ENCODE measurements at regions not wholly inside any gene's neighbourhood (a gene's known extent, or its start where the extent isn't known, plus 50 kb on each side); places are given as distances from the start of the nearest gene placed in this dataset.

- H3K4me1 ChIP-seq (ENCODE audit: control insufficient read depth in 4 of 4, insufficient read depth in 4 of 4, low read length in 3 of 4) = no peaks in the 10 kb centered on the region
- 75% methylated on average over 3 of the region's 3 CpGs for WGBS
- TF ChIP-seq REST (IDR thresholded peaks at IDR 0.05) (no peak), HNF4A (conservative IDR thresholded peaks at IDR 0.05) (no peak), YY1 (IDR thresholded peaks at IDR 0.05) (no peak), FOXA2 (IDR thresholded peaks at IDR 0.05) (no peak)
Observed at GRCh38 chr10:43888586-43888985, 239.9 kb upstream of the ZNF32 start.

GRCh38 chr10:43885842-43886241 lies 237.2 kb upstream of the ZNF32 start:
- Histone ChIP-seq H3K27ac (ENCODE audit: low read depth in 1 of 2, low read length in 2 of 2) (no peak overlapping the region), H3K4me3 (ENCODE audit: low read depth in 1 of 3, low read length in 3 of 3) (no peak overlapping the region), H3K9ac (ENCODE audit: low read depth in 1 of 2, low read length in 2 of 2) (no peak overlapping the region), H3K27me3 (ENCODE audit: control insufficient read depth in 4 of 4, insufficient read depth in 4 of 4, low read length in 3 of 4) (no peaks in the 10 kb centered on the region), H3K4me1 (ENCODE audit: control insufficient read depth in 4 of 4, insufficient read depth in 4 of 4, low read length in 3 of 4) (no peaks in the 10 kb centered on the region), H3K9me3 (ENCODE audit: control insufficient read depth in 4 of 4, low read length in 3 of 4) (no peaks in the 10 kb centered on the region), H3K36me3 (ENCODE audit: control insufficient read depth in 4 of 4, insufficient read depth in 3 of 4, low read depth in 1 of 4, low read length in 3 of 4) (no peaks in the 10 kb centered on the region)
- 55% methylated on average over 2 of the region's 2 CpGs for WGBS
- TF ChIP-seq RAD21 (IDR thresholded peaks at IDR 0.05) (peak; percentile 33 to 59), REST (IDR thresholded peaks at IDR 0.05) (no peak), SP1 (IDR thresholded peaks at IDR 0.05) (no peak), CTCF (IDR thresholded peaks at IDR 0.05; ENCODE audit: low read depth, low read length, missing input control) (peak; percentile 15), FOXA2 (IDR thresholded peaks at IDR 0.05) (no peak), HNF4A (conservative IDR thresholded peaks at IDR 0.05) (no peak), HNF4G (IDR thresholded peaks at IDR 0.05) (no peak), RXRA (IDR thresholded peaks at IDR 0.05) (no peak), ZBTB33 (IDR thresholded peaks at IDR 0.05) (no peak), JUND (IDR thresholded peaks at IDR 0.05) (no peak), GABPA (IDR thresholded peaks at IDR 0.05 in 1 of 2, conservative IDR thresholded peaks at IDR 0.05 in 1 of 2) (no peak), TAF1 (conservative IDR thresholded peaks at IDR 0.05) (no peak), ATF3 (IDR thresholded peaks at IDR 0.05) (no peak), FOXA1 (IDR thresholded peaks at IDR 0.05) (no peak)
- no peak for DNase-seq (ENCODE audit: low spot score)

More at GRCh38 chr10:43888586-43888985, 239.9 kb upstream of the ZNF32 start:
- Histone ChIP-seq H3K9me3 (ENCODE audit: control insufficient read depth in 4 of 4, low read length in 3 of 4) (no peaks in the 10 kb centered on the region), H3K9ac (ENCODE audit: low read depth in 1 of 2, low read length in 2 of 2) (no peak overlapping the region), H3K27me3 (ENCODE audit: control insufficient read depth in 4 of 4, insufficient read depth in 4 of 4, low read length in 3 of 4) (no peaks in the 10 kb centered on the region), H3K27ac (ENCODE audit: low read depth in 1 of 2, low read length in 2 of 2) (no peak overlapping the region), H3K36me3 (ENCODE audit: control insufficient read depth in 4 of 4, insufficient read depth in 3 of 4, low read depth in 1 of 4, low read length in 3 of 4) (no peaks in the 10 kb centered on the region), H3K4me3 (ENCODE audit: low read depth in 1 of 3, low read length in 3 of 3) (no peak overlapping the region)
- no peak for DNase-seq (ENCODE audit: low spot score)

All from liver (tissue), 8 donors.